ENCODE measurements at regions not wholly inside any gene's neighbourhood (a gene's known extent, or its start where the extent isn't known, plus 50 kb on each side); places are given as distances from the start of the nearest gene placed in this dataset.
"Not testable (repeated sequence)": the region's sequence is repeated elsewhere in the genome, so short reads cannot be mapped to it uniquely, and the experiment has no call there.

DNA sequence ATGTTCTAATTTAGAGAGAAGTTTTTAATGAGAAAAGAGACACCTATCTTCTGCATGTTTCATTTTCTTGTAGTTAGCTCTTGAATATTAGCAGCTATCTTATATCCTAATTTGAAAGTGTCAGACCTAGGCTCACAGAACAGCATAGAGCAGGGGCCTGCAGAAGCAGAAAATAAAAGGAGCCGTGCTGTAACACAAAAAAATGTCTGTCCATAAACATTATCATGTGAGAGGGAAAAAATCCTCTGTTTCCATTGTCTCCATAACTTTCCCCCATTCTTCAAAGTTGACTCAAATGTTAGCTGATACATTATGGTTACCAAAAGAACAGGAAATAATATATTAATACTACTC, 329.2 kb upstream of the EPHA5 start:
- no peaks in the 10 kb centered on the region for H3K27me3 Mint-ChIP-seq (ENCODE audit: low read depth)
- peaks cover 24% of the 10 kb centered on the region for H3K36me3 Mint-ChIP-seq (ENCODE audit: low read depth)
- H3K4me1 Mint-ChIP-seq, result peaks cover 23% of the 10 kb centered on the region
- peak overlapping the region; percentile 92 for H3K4me3 Mint-ChIP-seq
- peak overlapping the region; percentile 99 for H3K27ac Mint-ChIP-seq (ENCODE audit: unreplicated experiment)
- TF ChIP-seq, protein P1, sequence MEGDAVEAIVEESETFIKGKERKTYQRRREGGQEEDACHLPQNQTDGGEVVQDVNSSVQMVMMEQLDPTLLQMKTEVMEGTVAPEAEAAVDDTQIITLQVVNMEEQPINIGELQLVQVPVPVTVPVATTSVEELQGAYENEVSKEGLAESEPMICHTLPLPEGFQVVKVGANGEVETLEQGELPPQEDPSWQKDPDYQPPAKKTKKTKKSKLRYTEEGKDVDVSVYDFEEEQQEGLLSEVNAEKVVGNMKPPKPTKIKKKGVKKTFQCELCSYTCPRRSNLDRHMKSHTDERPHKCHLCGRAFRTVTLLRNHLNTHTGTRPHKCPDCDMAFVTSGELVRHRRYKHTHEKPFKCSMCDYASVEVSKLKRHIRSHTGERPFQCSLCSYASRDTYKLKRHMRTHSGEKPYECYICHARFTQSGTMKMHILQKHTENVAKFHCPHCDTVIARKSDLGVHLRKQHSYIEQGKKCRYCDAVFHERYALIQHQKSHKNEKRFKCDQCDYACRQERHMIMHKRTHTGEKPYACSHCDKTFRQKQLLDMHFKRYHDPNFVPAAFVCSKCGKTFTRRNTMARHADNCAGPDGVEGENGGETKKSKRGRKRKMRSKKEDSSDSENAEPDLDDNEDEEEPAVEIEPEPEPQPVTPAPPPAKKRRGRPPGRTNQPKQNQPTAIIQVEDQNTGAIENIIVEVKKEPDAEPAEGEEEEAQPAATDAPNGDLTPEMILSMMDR (conservative IDR thresholded peaks at IDR 0.05), result no peak
- peaks cover 8% of the 10 kb centered on the region for H3K9me3 Mint-ChIP-seq
- no peak for DNase-seq (ENCODE audit: low read depth, low spot score)

DNA sequence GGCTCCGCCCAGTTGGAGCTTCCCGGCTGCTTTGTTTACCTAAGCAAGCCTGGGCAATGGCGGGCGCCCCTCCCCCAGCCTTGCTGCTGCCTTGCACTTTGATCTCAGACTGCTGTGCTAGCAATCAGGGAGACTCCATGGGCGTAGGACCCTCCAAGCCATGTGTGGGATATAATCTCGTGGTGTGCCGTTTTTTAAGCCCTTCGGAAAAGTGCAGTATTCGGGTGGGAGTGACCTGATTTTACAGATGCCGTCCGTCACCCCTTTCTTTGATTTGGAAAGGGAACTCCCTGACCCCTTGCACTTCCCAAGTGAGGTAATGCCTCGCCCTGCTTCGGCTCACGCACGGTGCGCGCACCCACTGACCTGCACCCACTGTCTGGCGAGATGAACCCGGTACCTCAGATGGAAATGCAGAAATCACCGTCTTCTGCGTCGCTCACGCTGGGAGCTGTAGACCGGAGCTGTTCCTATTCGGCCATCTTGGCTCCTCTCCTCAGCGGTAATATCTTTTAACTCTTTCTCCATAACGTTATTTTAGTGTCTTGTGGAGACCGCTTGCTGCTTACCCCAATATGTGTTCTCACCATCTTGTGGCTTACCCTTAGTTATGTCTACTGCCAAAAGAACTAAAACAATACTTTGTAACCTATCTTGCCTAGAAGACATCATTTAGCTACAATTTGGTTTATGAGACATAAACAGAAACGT, 328.7 kb upstream of the EPHA5 start:
- peak; percentile 34 for DNase-seq (ENCODE audit: low read depth, low spot score)
- Mint-ChIP-seq H3K4me3 (peak overlapping the region; percentile 92), H3K4me1 (peaks cover 23% of the 10 kb centered on the region), H3K27ac (ENCODE audit: unreplicated experiment) (peak overlapping the region; percentile 99), H3K36me3 (ENCODE audit: low read depth) (peaks cover 19% of the 10 kb centered on the region)
- not testable (repeated sequence) for H3K27me3 Mint-ChIP-seq (ENCODE audit: low read depth); H3K9me3 Mint-ChIP-seq

DNA sequence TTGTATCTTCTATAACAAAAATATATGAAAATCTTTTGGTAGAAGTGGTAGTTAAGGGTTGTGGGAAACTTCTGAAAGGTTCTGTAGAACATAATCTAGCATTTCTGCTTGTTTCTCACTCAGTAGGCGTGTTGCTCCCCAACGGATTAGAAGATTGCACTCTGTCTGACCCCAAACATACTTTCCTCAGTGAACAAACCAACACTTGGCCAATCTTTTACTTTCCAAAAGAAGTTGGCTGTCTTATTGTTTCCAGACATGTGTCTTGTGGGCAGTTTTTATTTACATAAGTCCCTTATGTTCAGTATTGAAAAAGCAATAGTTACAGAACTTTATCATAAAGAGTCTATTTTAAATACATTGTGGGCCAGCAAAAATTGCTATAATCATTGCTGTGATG, 312.8 kb upstream of the EPHA5 start:
- Mint-ChIP-seq H3K27ac (ENCODE audit: unreplicated experiment) (no peak overlapping the region), H3K36me3 (ENCODE audit: low read depth) (peaks cover 8% of the 10 kb centered on the region)

DNA sequence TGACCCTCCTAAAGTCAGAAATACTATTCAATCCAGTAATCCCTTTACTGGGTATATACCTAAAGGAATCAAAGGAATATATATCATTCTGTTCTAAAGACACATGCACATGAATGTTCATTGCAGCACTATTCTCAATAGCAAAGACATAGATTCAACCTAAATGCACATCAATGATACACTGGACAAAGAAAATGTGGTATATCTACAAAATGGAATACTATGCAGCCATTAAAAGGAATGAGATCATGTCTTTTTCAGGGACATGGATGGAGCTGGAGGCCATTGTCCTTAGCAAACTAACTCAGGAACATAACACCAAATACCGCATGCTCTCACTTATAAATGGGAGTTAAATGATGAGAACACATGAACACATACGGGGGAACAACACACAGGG, 306.0 kb upstream of the EPHA5 start:
- H3K4me3 Mint-ChIP-seq, result no peak overlapping the region
- H3K27ac Mint-ChIP-seq (ENCODE audit: unreplicated experiment), result no peak overlapping the region
- no peaks in the 10 kb centered on the region for H3K27me3 Mint-ChIP-seq (ENCODE audit: low read depth)
- DNase-seq (ENCODE audit: low read depth, low spot score), result no peak
- peaks cover 6% of the 10 kb centered on the region for H3K9me3 Mint-ChIP-seq
- TF ChIP-seq, protein P1 (conservative IDR thresholded peaks at IDR 0.05), result no peak
- no peaks in the 10 kb centered on the region for H3K36me3 Mint-ChIP-seq (ENCODE audit: low read depth)
- H3K4me1 Mint-ChIP-seq, result peaks cover 5% of the 10 kb centered on the region

More for the DNA sequence above, 312.8 kb upstream of the EPHA5 start:
- TF ChIP-seq, protein P1 (conservative IDR thresholded peaks at IDR 0.05), result no peak
- DNase-seq (ENCODE audit: low read depth, low spot score), result no peak
- no peaks in the 10 kb centered on the region for H3K27me3 Mint-ChIP-seq (ENCODE audit: low read depth)
- H3K9me3 Mint-ChIP-seq, result peaks cover 14% of the 10 kb centered on the region
- no peak overlapping the region for H3K4me3 Mint-ChIP-seq
- H3K4me1 Mint-ChIP-seq, result peaks cover 5% of the 10 kb centered on the region

DNA sequence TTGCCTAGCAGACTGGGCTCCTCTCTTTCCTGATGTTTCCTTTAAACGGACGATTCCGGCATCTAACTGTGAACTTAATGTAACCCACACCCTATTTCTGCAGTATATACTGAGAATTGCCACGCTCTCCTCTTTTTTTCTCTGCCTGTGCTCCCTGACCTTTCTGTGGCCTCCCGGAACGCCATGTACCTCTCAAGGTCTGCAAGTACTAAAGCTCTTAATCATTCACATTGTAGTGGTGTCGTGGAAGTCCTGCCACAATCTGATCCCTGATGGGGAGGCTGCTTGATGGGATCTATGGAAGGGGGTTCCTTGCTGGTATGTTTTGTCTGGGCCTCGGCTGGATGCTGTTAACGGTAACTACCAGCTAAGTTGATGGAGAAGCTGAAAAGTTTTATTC, 302.9 kb upstream of the EPHA5 start:
- Mint-ChIP-seq H3K27ac (ENCODE audit: unreplicated experiment) (no peak overlapping the region), H3K4me3 (no peak overlapping the region), H3K36me3 (ENCODE audit: low read depth) (no peaks in the 10 kb centered on the region), H3K27me3 (ENCODE audit: low read depth) (no peaks in the 10 kb centered on the region), H3K9me3 (peaks cover 4% of the 10 kb centered on the region), H3K4me1 (peaks cover 11% of the 10 kb centered on the region)
- DNase-seq (ENCODE audit: low read depth, low spot score), result no peak
- TF ChIP-seq, protein P1 (conservative IDR thresholded peaks at IDR 0.05), result no peak

DNA sequence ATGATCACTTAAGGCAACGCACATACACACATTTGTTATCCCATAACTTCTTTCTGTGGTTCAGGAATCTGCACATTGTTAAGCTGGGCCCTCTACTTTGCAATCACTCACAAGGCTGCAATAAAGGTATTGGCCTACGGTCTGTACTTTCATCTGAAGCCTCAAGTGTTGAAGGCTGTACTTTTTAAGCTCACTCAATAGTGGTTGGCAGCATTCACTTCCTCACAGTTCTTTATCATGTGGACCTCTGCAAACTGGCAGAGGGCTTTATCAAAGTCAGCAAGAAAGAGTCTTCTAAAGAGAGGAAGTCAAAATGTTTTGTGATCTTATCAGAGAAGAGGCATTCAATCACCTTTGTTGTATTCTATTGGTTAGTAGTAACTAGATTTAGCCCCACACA, 301.4 kb upstream of the EPHA5 start:
- Mint-ChIP-seq H3K4me1 (peaks cover 11% of the 10 kb centered on the region), H3K4me3 (no peak overlapping the region), H3K36me3 (ENCODE audit: low read depth) (no peaks in the 10 kb centered on the region), H3K27ac (ENCODE audit: unreplicated experiment) (no peak overlapping the region), H3K9me3 (peaks cover 4% of the 10 kb centered on the region), H3K27me3 (ENCODE audit: low read depth) (no peaks in the 10 kb centered on the region)
- TF ChIP-seq, protein P1 (conservative IDR thresholded peaks at IDR 0.05), result no peak
- DNase-seq (ENCODE audit: low read depth, low spot score), result no peak
